HG03342 (cell line): ENCODE measurements at regions not wholly inside any gene's neighbourhood (a gene's known extent, or its start where the extent isn't known, plus 50 kb on each side); places are given as distances from the start of the nearest gene placed in this dataset.
"Not testable (repeated sequence)": the region's sequence is repeated elsewhere in the genome, so short reads cannot be mapped to it uniquely, and the experiment has no call there.

Source experiments
- ATAC-seq: cut with Tn5 transposase; IDR thresholded peaks from one replicate; pipeline ENCODE4 v1.9.1; 2021; ENCODE audit warnings: mild to moderate bottlenecking, moderate library complexity; ENCODE audit not compliant: unreplicated experiment

- ATAC-seq, result no peak
Observed at GRCh38 chr7:79965946-79966345, 168.7 kb upstream of the GNAI1 start.

GRCh38 chr7:79964463-79964862 lies 170.2 kb upstream of the GNAI1 start:
- ATAC-seq, result no peak

GRCh38 chr7:79953130-79953529 lies 181.5 kb upstream of the GNAI1 start:
- no peak for ATAC-seq

- ATAC-seq, result no peak
Observed at GRCh38 chr7:79952399-79952798, 182.2 kb upstream of the GNAI1 start.

GRCh38 chr7:79951415-79951814 lies 183.2 kb upstream of the GNAI1 start:
- no peak for ATAC-seq

GRCh38 chr7:79949778-79950177 lies 184.9 kb upstream of the GNAI1 start:
- no peak for ATAC-seq

GRCh38 chr7:79936281-79936983 lies 198.2 kb upstream of the GNAI1 start:
- no peak for ATAC-seq

GRCh38 chr7:79934727-79935126 lies 199.9 kb upstream of the GNAI1 start:
- ATAC-seq, result no peak

- no peak for ATAC-seq
Observed at GRCh38 chr7:79933144-79933543, 201.5 kb upstream of the GNAI1 start.

GRCh38 chr7:79930604-79931003 lies 204.0 kb upstream of the GNAI1 start:
- ATAC-seq, result no peak

GRCh38 chr7:79927116-79927515 lies 207.5 kb upstream of the GNAI1 start:
- ATAC-seq, result no peak

- ATAC-seq, result no peak
Observed at GRCh38 chr7:79923953-79924352, 210.7 kb upstream of the GNAI1 start.

- ATAC-seq, result no peak
Observed at GRCh38 chr7:79922894-79923293, 211.7 kb upstream of the GNAI1 start.

GRCh38 chr7:79921976-79922375 lies 212.7 kb upstream of the GNAI1 start:
- ATAC-seq, result no peak

GRCh38 chr7:79918632-79919031 lies 216.0 kb upstream of the GNAI1 start:
- ATAC-seq, result not testable (repeated sequence)

GRCh38 chr7:79915346-79915745 lies 219.3 kb upstream of the GNAI1 start:
- ATAC-seq, result not testable (repeated sequence)

GRCh38 chr7:79912213-79912633 lies 222.4 kb upstream of the GNAI1 start:
- no peak for ATAC-seq

- ATAC-seq, result no peak
Observed at GRCh38 chr7:79911420-79911819, 223.2 kb upstream of the GNAI1 start.

- ATAC-seq, result no peak
Observed at GRCh38 chr7:79909176-79909575, 225.5 kb upstream of the GNAI1 start.

- no peak for ATAC-seq
Observed at GRCh38 chr7:79897166-79897565, 237.5 kb upstream of the GNAI1 start.

GRCh38 chr7:79893991-79894390 lies 240.6 kb upstream of the GNAI1 start:
- no peak for ATAC-seq

GRCh38 chr7:79882922-79883321 lies 251.7 kb upstream of the GNAI1 start:
- ATAC-seq, result no peak

GRCh38 chr7:79880312-79880711 lies 254.3 kb upstream of the GNAI1 start:
- ATAC-seq, result no peak
